ENCODE measurements at regions not wholly inside any gene's neighbourhood (a gene's known extent, or its start where the extent isn't known, plus 50 kb on each side); places are given as distances from the start of the nearest gene placed in this dataset.

DNA sequence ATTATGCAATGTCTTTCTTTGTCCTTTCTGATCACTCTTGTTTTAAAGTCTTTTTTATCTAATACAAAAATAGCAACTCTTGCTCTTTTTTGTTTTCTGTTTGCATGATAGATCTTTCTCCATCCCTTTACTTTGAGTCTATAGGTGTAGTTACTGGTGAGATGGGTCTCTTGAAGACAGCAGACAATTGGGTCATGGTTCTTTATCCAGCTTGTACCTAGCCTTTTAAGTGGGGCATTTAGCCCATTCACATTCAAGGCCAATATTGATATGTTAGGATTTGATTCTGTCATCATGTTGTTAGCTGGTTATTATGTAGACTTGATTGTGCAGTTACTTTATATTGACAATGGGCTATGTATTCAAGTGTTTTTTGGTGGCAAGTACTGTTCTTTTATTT lies 245.9 kb upstream of the TARS1 start:
- TF ChIP-seq POLR2A (IDR thresholded peaks at IDR 0.05): no peak
- TF ChIP-seq EP300 (IDR thresholded peaks at IDR 0.05): no peak
